Islet precursor cell (in vitro differentiated cells): ENCODE measurements at regions not wholly inside any gene's neighbourhood (a gene's known extent, or its start where the extent isn't known, plus 50 kb on each side); places are given as distances from the start of the nearest gene placed in this dataset.

Experiments
- DNase-seq: peaks from one replicate; pipeline ENCODE4 v3.0.0-alpha.2; 2018

- DNase-seq, result no peak
Observed at GRCh38 chr3:83076041-83076440, 1314.6 kb upstream of the GBE1 start.

- DNase-seq, result no peak
Observed at GRCh38 chr3:83074485-83074884, 1313.0 kb upstream of the GBE1 start.

GRCh38 chr3:83065851-83066460, 1304.5 kb upstream of the GBE1 start:
- DNase-seq, result no peak

GRCh38 chr3:83063446-83063845, 1302.0 kb upstream of the GBE1 start:
- DNase-seq, result no peak

GRCh38 chr3:83048556-83048955, 1287.1 kb upstream of the GBE1 start:
- DNase-seq, result no peak

- no peak for DNase-seq
Observed at GRCh38 chr3:83039422-83039821, 1278.0 kb upstream of the GBE1 start.

- no peak for DNase-seq
Observed at GRCh38 chr3:83035704-83036010, 1274.2 kb upstream of the GBE1 start.

- DNase-seq, result no peak
Observed at GRCh38 chr3:83034806-83035703, 1273.6 kb upstream of the GBE1 start.

GRCh38 chr3:83033133-83033532, 1271.7 kb upstream of the GBE1 start:
- DNase-seq, result no peak

GRCh38 chr3:83023086-83023485, 1261.6 kb upstream of the GBE1 start:
- DNase-seq, result no peak

- no peak for DNase-seq
Observed at GRCh38 chr3:83011481-83011880, 1250.0 kb upstream of the GBE1 start.

- DNase-seq, result no peak
Observed at GRCh38 chr3:83003917-83004316, 1242.5 kb upstream of the GBE1 start.

GRCh38 chr3:83002869-83003445, 1241.5 kb upstream of the GBE1 start:
- DNase-seq, result no peak

GRCh38 chr3:82999777-83000176, 1238.3 kb upstream of the GBE1 start:
- no peak for DNase-seq

- no peak for DNase-seq
Observed at GRCh38 chr3:82978368-82978767, 1216.9 kb upstream of the GBE1 start.

- DNase-seq, result no peak
Observed at GRCh38 chr3:82977871-82978270, 1216.4 kb upstream of the GBE1 start.

- DNase-seq, result no peak
Observed at GRCh38 chr3:82973791-82974190, 1212.3 kb upstream of the GBE1 start.

- no peak for DNase-seq
Observed at GRCh38 chr3:82960379-82960778, 1198.9 kb upstream of the GBE1 start.

GRCh38 chr3:82957696-82958095, 1196.3 kb upstream of the GBE1 start:
- DNase-seq, result no peak

- no peak for DNase-seq
Observed at GRCh38 chr3:82957079-82957478, 1195.6 kb upstream of the GBE1 start.

GRCh38 chr3:82954486-82954885, 1193.0 kb upstream of the GBE1 start:
- DNase-seq, result no peak

- no peak for DNase-seq
Observed at GRCh38 chr3:82942041-82942440, 1180.6 kb upstream of the GBE1 start.

GRCh38 chr3:82940124-82940523, 1178.7 kb upstream of the GBE1 start:
- peak; percentile 43 for DNase-seq

- DNase-seq, result no peak
Observed at GRCh38 chr3:82939491-82940097, 1178.1 kb upstream of the GBE1 start.
